Ovary (tissue), 3 donors: ENCODE measurements at regions not wholly inside any gene's neighbourhood (a gene's known extent, or its start where the extent isn't known, plus 50 kb on each side); places are given as distances from the start of the nearest gene placed in this dataset.

Source experiments
- POLR2A ChIP-seq: fragments of 450-650 bp; IDR thresholded peaks from one replicate; pipeline ENCODE4 v1.6.1; 2017; ENCODE audit warnings: antibody characterized with exemption, mild to moderate bottlenecking, moderate library complexity
- TF ChIP-seq, protein P1 (sequence below), 3 donors: fragments of 450-650 bp in 2 of 3; fragments of 200-600 bp in 1 of 3; IDR thresholded peaks; one replicate each; pipeline versions ENCODE4 v1.5.1 to v1.8.0; 2016 to 2022; ENCODE audit warnings: antibody characterized with exemption in 3 of 3, mild to moderate bottlenecking in 1 of 3
- donor health status: DM: no; HTN: no; CAD: no.

DNA sequence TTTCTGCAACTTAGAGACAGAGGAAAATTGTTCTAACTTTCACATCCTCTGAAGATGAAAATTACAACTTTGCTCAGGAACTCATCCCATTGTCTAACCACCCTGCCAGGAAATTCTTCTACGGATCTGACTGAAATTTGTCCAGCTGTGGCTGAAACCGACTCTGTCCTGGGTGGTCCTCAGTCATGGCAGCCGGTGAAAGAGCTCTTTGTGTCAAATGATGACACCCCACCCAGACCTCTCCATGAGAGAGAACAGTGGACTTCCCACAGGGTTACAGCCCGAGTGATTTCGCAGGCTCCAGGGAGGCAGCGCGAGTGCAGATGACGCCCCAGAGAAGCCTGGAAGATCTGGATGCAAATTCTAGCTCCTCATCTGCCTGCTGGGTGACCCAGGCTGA is 65.1 kb upstream of the TRIB2 start:
- TF ChIP-seq, protein P1, sequence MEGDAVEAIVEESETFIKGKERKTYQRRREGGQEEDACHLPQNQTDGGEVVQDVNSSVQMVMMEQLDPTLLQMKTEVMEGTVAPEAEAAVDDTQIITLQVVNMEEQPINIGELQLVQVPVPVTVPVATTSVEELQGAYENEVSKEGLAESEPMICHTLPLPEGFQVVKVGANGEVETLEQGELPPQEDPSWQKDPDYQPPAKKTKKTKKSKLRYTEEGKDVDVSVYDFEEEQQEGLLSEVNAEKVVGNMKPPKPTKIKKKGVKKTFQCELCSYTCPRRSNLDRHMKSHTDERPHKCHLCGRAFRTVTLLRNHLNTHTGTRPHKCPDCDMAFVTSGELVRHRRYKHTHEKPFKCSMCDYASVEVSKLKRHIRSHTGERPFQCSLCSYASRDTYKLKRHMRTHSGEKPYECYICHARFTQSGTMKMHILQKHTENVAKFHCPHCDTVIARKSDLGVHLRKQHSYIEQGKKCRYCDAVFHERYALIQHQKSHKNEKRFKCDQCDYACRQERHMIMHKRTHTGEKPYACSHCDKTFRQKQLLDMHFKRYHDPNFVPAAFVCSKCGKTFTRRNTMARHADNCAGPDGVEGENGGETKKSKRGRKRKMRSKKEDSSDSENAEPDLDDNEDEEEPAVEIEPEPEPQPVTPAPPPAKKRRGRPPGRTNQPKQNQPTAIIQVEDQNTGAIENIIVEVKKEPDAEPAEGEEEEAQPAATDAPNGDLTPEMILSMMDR (IDR thresholded peaks at IDR 0.05), result no peak
- no peak for TF ChIP-seq POLR2A
